ENCODE measurements at regions not wholly inside any gene's neighbourhood (a gene's known extent, or its start where the extent isn't known, plus 50 kb on each side); places are given as distances from the start of the nearest gene placed in this dataset.
"Not testable (repeated sequence)": the region's sequence is repeated elsewhere in the genome, so short reads cannot be mapped to it uniquely, and the experiment has no call there.

GRCh38 chr21:35811191-35811806, 249.0 kb downstream of the SETD4 start:
- DNase-seq (ENCODE audit: low spot score): no peak
- no peak for TF ChIP-seq CTCF (IDR thresholded peaks at IDR 0.05; ENCODE audit: extremely low read depth, missing control alignments)

DNA sequence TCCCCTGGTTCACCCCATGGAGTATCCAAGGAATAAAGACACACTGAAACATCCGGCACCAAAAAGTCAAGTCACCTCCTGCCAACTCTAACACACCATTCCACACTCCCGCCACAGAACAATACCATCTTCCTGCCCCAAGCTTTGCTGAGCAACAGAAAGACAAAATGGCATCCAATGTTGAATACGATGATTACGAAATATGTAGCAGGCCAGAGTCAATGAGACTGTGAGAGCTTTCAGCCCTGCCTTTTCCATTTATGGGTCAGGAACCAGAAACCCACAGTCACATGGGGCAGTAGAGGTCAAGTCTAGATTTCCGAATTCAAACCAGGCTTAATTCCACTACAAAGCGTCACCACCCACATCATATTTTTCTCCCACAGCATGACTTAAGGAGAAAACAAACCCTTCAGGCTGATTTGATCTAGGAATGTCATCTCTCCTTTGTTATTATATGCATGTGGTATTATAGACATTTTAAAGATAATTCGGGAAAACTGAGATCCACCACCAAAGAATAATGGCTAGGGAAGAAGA, 249.8 kb downstream of the SETD4 start:
- DNase-seq (ENCODE audit: low spot score): no peak
- no peak for TF ChIP-seq CTCF (IDR thresholded peaks at IDR 0.05; ENCODE audit: extremely low read depth, missing control alignments)

- no peak for DNase-seq (ENCODE audit: low spot score)
- no peak for TF ChIP-seq CTCF (IDR thresholded peaks at IDR 0.05; ENCODE audit: extremely low read depth, missing control alignments)
These were observed 258.9 kb downstream of the SETD4 start for GRCh38 chr21:35801391-35801790.

GRCh38 chr21:35800796-35801385, 259.4 kb downstream of the SETD4 start:
- DNase-seq (ENCODE audit: low spot score): not testable (repeated sequence)

DNA sequence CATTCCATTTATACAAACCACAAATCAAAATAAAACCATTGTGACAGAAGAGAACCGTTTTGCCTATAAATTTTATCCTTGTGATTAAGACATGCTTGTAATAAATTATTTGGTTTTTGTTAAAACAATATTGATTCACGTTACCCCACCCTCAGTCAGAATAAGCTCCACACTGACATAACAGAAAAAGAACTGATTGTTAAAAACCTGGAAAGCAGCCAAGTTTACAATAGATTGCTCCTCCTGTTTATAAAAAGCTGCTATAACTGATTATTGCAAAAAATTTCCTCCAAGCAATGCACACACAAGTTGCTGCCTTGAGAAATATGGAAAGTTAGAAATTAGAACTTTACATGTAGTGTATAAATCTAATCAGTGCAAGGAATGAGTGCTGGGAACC, 263.5 kb downstream of the SETD4 start:
- DNase-seq (ENCODE audit: low spot score): no peak
- no peak for TF ChIP-seq CTCF (IDR thresholded peaks at IDR 0.05; ENCODE audit: extremely low read depth, missing control alignments)

GRCh38 chr21:35794527-35794926, 265.8 kb downstream of the SETD4 start:
- DNase-seq (ENCODE audit: low spot score): not testable (repeated sequence)

GRCh38 chr21:35792569-35793305, 267.6 kb downstream of the SETD4 start:
- DNase-seq (ENCODE audit: low spot score): no peak
- TF ChIP-seq CTCF (IDR thresholded peaks at IDR 0.05; ENCODE audit: extremely low read depth, missing control alignments): no peak

DNA sequence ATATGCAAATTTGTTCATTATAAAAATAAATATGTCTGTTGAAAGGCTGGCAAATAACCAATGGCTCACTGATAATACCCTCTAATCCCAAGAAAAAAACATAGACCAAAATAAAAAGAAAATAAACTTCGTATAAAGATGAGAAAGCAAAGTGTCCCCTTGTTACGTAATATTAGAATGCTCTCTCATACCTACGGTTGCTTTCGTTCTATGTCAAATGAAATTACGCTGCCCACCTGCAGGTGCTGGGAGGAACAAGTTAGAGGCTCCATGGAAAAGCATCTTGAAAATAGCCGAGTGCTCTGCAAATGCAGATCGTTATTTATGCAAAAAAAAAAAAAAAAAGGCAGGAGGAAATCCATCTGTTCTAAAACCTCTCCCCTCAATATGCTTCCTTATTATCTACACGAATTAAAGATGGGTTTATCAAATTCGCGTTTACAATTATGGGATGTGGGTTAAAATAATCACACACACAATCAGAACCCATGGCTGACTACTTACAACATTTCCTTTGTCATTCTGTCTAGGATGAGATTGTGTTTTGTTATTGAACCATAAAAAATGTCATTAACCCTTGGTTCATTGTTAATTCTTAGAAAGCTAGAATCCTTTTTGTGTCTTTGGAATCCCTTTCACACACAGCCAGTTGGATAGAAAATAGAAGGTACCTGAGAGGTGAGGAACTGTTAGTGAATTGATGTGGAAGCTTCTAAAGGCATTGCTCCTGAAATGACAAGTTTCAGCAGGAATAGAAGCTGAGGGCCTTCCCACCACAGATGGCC, 268.6 kb downstream of the SETD4 start:
- DNase-seq (ENCODE audit: low spot score): no peak

More for the DNA sequence above, 268.6 kb downstream of the SETD4 start:
- TF ChIP-seq CTCF (IDR thresholded peaks at IDR 0.05; ENCODE audit: extremely low read depth, missing control alignments): no peak
